WTC11 (cell line): ENCODE measurements at regions not wholly inside any gene's neighbourhood (a gene's known extent, or its start where the extent isn't known, plus 50 kb on each side); places are given as distances from the start of the nearest gene placed in this dataset.

ENCODE experiments used
- CBFB ChIP-seq: sonication (generic); formaldehyde crosslinking; IDR thresholded peaks from 2 replicates; pipeline ENCODE4 v1.8.1; 2022; ENCODE audit warnings: mild to moderate bottlenecking, low read depth, missing genetic modification reagents
- CTCF ChIP-seq: fragments of 200-600 bp; IDR thresholded peaks from 2 replicates; pipeline ENCODE4 v1.8.0; 2022; ENCODE audit warnings: antibody characterized with exemption
- ESRRA ChIP-seq: sonication (generic); formaldehyde crosslinking; IDR thresholded peaks from 2 replicates; pipeline ENCODE4 v1.8.1; 2022; ENCODE audit warnings: mild to moderate bottlenecking, missing genetic modification reagents, borderline replicate concordance
- KAT7 ChIP-seq: sonication (generic); formaldehyde crosslinking; IDR thresholded peaks from 2 replicates; pipeline ENCODE4 v1.8.1; 2023; ENCODE audit warnings: missing genetic modification reagents, mild to moderate bottlenecking, borderline replicate concordance
- MAX ChIP-seq: sonication (generic); formaldehyde crosslinking; IDR thresholded peaks from 2 replicates; pipeline ENCODE4 v1.8.0; 2022; ENCODE audit warnings: mild to moderate bottlenecking, missing genetic modification reagents
- TCF7 ChIP-seq: sonication (generic); formaldehyde crosslinking; IDR thresholded peaks from 2 replicates; pipeline ENCODE4 v1.8.0; 2022; ENCODE audit warnings: mild to moderate bottlenecking, low read depth, missing genetic modification reagents, moderate library complexity
- TP53 ChIP-seq: sonication (generic); formaldehyde crosslinking; IDR thresholded peaks from 2 replicates; pipeline ENCODE4 v1.8.1; 2023; ENCODE audit warnings: mild to moderate bottlenecking, missing genetic modification reagents
- ZNF263 ChIP-seq: sonication (generic); formaldehyde crosslinking; IDR thresholded peaks from 2 replicates; pipeline ENCODE4 v1.8.1; 2022; ENCODE audit warnings: low read depth, mild to moderate bottlenecking, moderate library complexity, missing genetic modification reagents
- ZSCAN18 ChIP-seq: fragments of 250-450 bp; sonication (Bioruptor Pico); IDR thresholded peaks from 2 replicates; pipeline ENCODE4 v2.1.2; 2022; ENCODE audit warnings: mild to moderate bottlenecking, moderate library complexity

DNA sequence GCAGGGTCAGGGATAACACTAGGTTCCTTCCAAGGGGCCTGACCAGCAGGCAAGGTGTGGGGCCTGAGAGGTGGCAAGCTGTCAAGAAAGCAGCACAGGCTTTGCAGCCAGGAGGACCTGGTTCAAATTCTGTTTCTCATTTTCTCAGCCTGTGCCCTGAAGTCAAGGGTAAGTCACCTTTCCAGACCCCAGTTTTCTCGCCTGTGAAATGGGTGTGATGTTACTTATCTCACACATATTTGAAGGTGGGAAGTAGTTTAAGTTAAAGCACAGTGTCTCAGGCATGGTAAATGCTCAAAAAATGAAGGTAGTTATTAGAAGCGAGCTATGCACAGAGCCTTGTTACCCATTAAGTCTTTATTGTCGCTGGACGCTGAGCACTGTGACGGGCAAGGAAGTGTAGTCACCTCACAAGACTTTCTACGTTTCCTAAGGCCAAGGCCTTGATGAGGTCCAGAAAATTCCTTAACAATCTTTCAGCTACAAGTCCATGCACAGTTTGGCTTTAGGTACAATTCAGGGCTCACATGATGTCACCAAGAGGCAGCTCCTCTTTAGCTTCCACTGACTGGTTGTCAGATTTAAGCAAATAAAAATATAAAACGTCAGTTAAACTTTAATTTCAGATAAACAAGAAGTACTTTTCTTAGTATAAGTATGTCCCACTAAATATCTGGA lies 522.6 kb upstream of the PROK2 start:
- TF ChIP-seq CTCF, result no peak
- no peak for TF ChIP-seq CBFB (CRISPR knock-in tag)
- TF ChIP-seq ZNF263 (CRISPR knock-in tag), result no peak
- TF ChIP-seq ZSCAN18, result no peak
- TF ChIP-seq ESRRA (CRISPR knock-in tag), result no peak
- no peak for TF ChIP-seq TCF7 (CRISPR knock-in tag)
- no peak for TF ChIP-seq KAT7 (CRISPR knock-in tag)
- no peak for TF ChIP-seq TP53 (CRISPR knock-in tag)
- no peak for TF ChIP-seq MAX (CRISPR knock-in tag)
